Fibroblast of lung (primary cell): ENCODE measurements at regions not wholly inside any gene's neighbourhood (a gene's known extent, or its start where the extent isn't known, plus 50 kb on each side); places are given as distances from the start of the nearest gene placed in this dataset.

Experiments
- DNase-seq, 2 donors: peaks; one replicate each; pipeline versions ENCODE4 v3.0.0 to v3.0.0-alpha.2; 2010; ENCODE audit warnings: low read depth in 2 of 2
- H2AFZ ChIP-seq: 2 replicates; pipeline ENCODE4 v1.5.1; 2012; ENCODE audit warnings: low read length, control low read depth, inconsistent platforms
- H3K27ac ChIP-seq: 2 replicates; pipeline ENCODE4 v1.5.1; 2011; ENCODE audit warnings: low read length, control low read depth; ENCODE audit not compliant: insufficient read depth
- H3K27me3 ChIP-seq: 2 replicates; pipeline ENCODE4 v1.5.1; 2011; ENCODE audit warnings: mild to moderate bottlenecking, low read length; ENCODE audit not compliant: control insufficient read depth, insufficient read depth
- H3K36me3 ChIP-seq: 2 replicates; pipeline ENCODE4 v1.5.1; 2011; ENCODE audit warnings: low read length; ENCODE audit not compliant: control insufficient read depth, insufficient read depth
- H3K4me1 ChIP-seq: 2 replicates; pipeline ENCODE4 v1.5.1; 2011; ENCODE audit warnings: low read length; ENCODE audit not compliant: control insufficient read depth, insufficient read depth; ENCODE audit errors: extremely low read depth
- H3K4me2 ChIP-seq: 2 replicates; pipeline ENCODE4 v1.5.1; 2011; ENCODE audit warnings: low read length, control low read depth; ENCODE audit not compliant: insufficient read depth; ENCODE audit errors: extremely low read depth
- H3K4me3 ChIP-seq, 4 experiments: fragments of 200-600 bp in 1 of 4; sonication (generic) in 1 of 4; replicated peaks in 1 of 4; 2 replicates each; pipeline ENCODE4 v1.5.1; 2011 to 2016; ENCODE audit warnings: low read length in 4 of 4, low read depth in 3 of 4, mild to moderate bottlenecking in 3 of 4, control low read depth in 2 of 4, inconsistent platforms in 1 of 4, mixed read lengths in 1 of 4; ENCODE audit not compliant: insufficient read depth in 1 of 4; ENCODE audit errors: control extremely low read depth in 1 of 4
- H3K79me2 ChIP-seq: 2 replicates; pipeline ENCODE4 v1.5.1; 2012; ENCODE audit warnings: mild to moderate bottlenecking, low read length, inconsistent platforms; ENCODE audit not compliant: control insufficient read depth, insufficient read depth
- H3K9ac ChIP-seq: 2 replicates; pipeline ENCODE4 v1.5.1; 2011; ENCODE audit warnings: mild to moderate bottlenecking, low read length, control low read depth; ENCODE audit not compliant: insufficient read depth
- H3K9me3 ChIP-seq: 2 replicates; pipeline ENCODE4 v1.5.1; 2012; ENCODE audit warnings: low read depth, low read length; ENCODE audit not compliant: control insufficient read depth, insufficient read depth
- H4K20me1 ChIP-seq: 2 replicates; pipeline ENCODE4 v1.5.1; 2011; ENCODE audit warnings: low read length; ENCODE audit not compliant: control insufficient read depth, insufficient read depth; ENCODE audit errors: extremely low read depth
- EZH2 ChIP-seq: IDR thresholded peaks from 2 replicates; pipeline ENCODE4 v1.5.1; 2012; ENCODE audit warnings: low read length, control low read depth, mild to moderate bottlenecking; ENCODE audit errors: missing control alignments
- TF ChIP-seq, protein P1 (sequence below), 2 donors: IDR thresholded peaks in 1 of 2; conservative IDR thresholded peaks in 1 of 2; 1 replicate in 1 of 2; 2 replicates in 1 of 2; pipeline ENCODE4 v1.5.1; 2011 to 2012; ENCODE audit warnings: low read length in 2 of 2, control low read depth in 1 of 2, inconsistent platforms in 1 of 2, low read depth in 1 of 2, mild to moderate bottlenecking in 1 of 2

DNA sequence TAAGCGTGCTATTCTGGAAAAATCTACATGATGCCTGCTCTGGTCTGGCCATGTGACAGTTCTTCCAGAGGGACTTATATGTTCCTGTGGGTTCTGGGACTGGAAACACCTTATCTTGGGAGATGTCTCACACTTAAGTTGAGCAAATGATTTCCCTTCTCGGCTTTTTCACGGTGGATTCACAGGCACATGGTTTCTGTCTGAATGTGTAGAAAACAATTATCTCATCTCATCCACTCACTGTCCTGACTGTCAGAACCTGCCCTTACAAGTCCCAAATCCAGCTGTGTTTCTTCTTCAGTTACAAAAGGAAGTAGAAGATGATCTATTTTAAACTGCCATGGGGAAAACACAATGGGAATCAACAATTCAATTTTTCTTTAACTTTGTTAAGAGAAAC lies 184.0 kb downstream of the SYK start:
- H3K4me2 ChIP-seq: no peak overlapping the region
- TF ChIP-seq, protein P1, sequence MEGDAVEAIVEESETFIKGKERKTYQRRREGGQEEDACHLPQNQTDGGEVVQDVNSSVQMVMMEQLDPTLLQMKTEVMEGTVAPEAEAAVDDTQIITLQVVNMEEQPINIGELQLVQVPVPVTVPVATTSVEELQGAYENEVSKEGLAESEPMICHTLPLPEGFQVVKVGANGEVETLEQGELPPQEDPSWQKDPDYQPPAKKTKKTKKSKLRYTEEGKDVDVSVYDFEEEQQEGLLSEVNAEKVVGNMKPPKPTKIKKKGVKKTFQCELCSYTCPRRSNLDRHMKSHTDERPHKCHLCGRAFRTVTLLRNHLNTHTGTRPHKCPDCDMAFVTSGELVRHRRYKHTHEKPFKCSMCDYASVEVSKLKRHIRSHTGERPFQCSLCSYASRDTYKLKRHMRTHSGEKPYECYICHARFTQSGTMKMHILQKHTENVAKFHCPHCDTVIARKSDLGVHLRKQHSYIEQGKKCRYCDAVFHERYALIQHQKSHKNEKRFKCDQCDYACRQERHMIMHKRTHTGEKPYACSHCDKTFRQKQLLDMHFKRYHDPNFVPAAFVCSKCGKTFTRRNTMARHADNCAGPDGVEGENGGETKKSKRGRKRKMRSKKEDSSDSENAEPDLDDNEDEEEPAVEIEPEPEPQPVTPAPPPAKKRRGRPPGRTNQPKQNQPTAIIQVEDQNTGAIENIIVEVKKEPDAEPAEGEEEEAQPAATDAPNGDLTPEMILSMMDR (conservative IDR thresholded peaks at IDR 0.05 in 1 of 2, IDR thresholded peaks at IDR 0.05 in 1 of 2; ENCODE audit: low read depth in 1 of 2, low read length in 2 of 2): no peak
- no peak for TF ChIP-seq EZH2
- no peaks in the 10 kb centered on the region for H3K79me2 ChIP-seq
- no peak overlapping the region for H3K9ac ChIP-seq
- H3K9me3 ChIP-seq: no peaks in the 10 kb centered on the region
- H3K27me3 ChIP-seq: no peaks in the 10 kb centered on the region
- H4K20me1 ChIP-seq: no peaks in the 10 kb centered on the region
- no peak overlapping the region for H3K27ac ChIP-seq
- peak in 1 of 2 donors; percentile 16 for DNase-seq
- no peaks in the 10 kb centered on the region for H3K4me1 ChIP-seq
- no peak overlapping the region for H2AFZ ChIP-seq
- no peak overlapping the region for H3K4me3 ChIP-seq
- no peaks in the 10 kb centered on the region for H3K36me3 ChIP-seq

DNA sequence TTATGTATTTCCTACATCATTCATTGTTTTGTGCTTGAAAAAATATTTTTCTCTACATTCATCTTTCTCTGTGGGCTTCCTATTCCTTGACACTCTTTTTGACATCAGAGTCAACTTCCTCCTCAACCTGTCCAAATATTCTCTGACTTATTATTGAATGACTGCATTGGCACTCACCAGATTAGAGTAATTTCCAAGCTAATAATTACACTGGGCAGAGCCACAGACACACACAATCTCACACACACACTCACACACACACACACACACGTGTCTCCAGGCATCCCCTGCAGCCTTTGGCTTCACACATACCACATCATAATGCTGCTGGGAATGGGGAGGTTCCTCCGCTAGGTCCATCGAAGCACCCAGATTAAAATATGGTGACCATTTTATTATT lies 184.5 kb downstream of the SYK start:
- H3K4me2 ChIP-seq: no peak overlapping the region
- DNase-seq: no peak

DNA sequence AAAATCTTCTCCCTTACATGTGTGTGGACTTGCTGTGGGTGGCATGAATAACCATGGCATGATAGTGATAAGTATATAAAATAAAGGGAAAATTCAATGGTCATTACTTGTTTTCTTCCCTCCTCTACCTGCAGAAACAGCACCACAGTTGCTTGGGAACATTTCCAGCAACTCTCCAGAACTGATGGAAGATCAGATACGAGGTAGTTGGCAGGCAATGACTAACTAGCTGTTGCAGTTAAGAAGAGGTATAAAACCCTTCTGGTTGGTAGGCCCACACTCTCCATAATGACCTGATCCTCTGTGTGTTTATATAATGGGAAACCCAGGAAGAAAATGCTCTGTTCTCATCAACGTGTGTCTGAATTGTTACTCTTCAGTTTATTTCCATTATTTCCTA lies 185.9 kb downstream of the SYK start:
- H2AFZ ChIP-seq: no peak overlapping the region
- peaks cover 4% of the 10 kb centered on the region for H3K4me1 ChIP-seq
- no peaks in the 10 kb centered on the region for H3K79me2 ChIP-seq
- no peaks in the 10 kb centered on the region for H3K36me3 ChIP-seq
- no peaks in the 10 kb centered on the region for H4K20me1 ChIP-seq
- H3K4me2 ChIP-seq: no peak overlapping the region
- DNase-seq: no peak
- no peak overlapping the region for H3K4me3 ChIP-seq
- no peak overlapping the region for H3K9ac ChIP-seq
- H3K9me3 ChIP-seq: no peaks in the 10 kb centered on the region
- no peaks in the 10 kb centered on the region for H3K27me3 ChIP-seq
- no peak for TF ChIP-seq EZH2
- TF ChIP-seq, protein P1 (conservative IDR thresholded peaks at IDR 0.05 in 1 of 2, IDR thresholded peaks at IDR 0.05 in 1 of 2; ENCODE audit: low read depth in 1 of 2, low read length in 2 of 2): no peak
- H3K27ac ChIP-seq: no peak overlapping the region

More for the DNA sequence above, 184.5 kb downstream of the SYK start:
- H3K36me3 ChIP-seq: no peaks in the 10 kb centered on the region
- no peaks in the 10 kb centered on the region for H3K4me1 ChIP-seq
- H3K27ac ChIP-seq: no peak overlapping the region
- no peak overlapping the region for H2AFZ ChIP-seq
- H3K79me2 ChIP-seq: no peaks in the 10 kb centered on the region
- no peaks in the 10 kb centered on the region for H3K9me3 ChIP-seq
- H3K27me3 ChIP-seq: no peaks in the 10 kb centered on the region
- TF ChIP-seq, protein P1 (conservative IDR thresholded peaks at IDR 0.05 in 1 of 2, IDR thresholded peaks at IDR 0.05 in 1 of 2; ENCODE audit: low read depth in 1 of 2, low read length in 2 of 2): no peak
- TF ChIP-seq EZH2: no peak
- H3K4me3 ChIP-seq: no peak overlapping the region
- H3K9ac ChIP-seq: no peak overlapping the region
- H4K20me1 ChIP-seq: no peaks in the 10 kb centered on the region
